ENCODE measurements at regions not wholly inside any gene's neighbourhood (a gene's known extent, or its start where the extent isn't known, plus 50 kb on each side); places are given as distances from the start of the nearest gene placed in this dataset.
A peak's percentile ranks its signal among the peaks of the same experiment; 100 is the strongest.

DNA sequence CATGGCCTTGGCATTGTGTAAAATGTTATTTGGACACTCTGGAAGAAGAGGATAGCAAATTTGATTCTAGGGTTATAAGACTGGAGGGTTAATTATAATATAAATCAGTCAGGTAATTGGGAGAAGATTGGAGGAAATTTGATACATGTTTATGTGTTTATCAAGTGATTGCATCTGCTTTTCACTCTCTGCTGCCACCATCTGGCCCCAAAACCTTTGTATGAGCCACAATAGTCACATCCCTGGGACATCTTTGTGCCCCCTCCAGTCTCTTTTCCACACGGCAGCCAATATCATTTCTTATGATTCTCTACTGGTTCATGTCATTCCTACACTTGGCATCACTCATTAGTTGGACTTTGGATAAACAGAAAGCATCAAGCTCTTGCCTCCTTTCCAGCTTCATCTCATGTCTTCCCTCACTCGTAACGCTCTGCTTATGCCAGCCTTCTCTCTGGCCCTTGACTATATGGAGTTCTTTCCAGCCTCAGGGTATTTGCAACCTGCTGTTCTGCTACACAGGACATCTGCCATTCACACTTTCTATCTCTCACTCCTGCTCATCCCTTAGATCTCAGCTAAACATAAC is 602.3 kb upstream of the SUCLG2 start:
- Histone ChIP-seq H3K27me3 (ENCODE audit: insufficient read depth, low read length) (no peaks in the 10 kb centered on the region), H4K20me1 (ENCODE audit: insufficient read depth, low read length) (no peaks in the 10 kb centered on the region), H3K4me1 (ENCODE audit: insufficient read depth, low read length, severe bottlenecking) (no peaks in the 10 kb centered on the region), H3K9ac (ENCODE audit: low read length) (no peak overlapping the region), H3K79me2 (ENCODE audit: insufficient read depth, low read length) (no peaks in the 10 kb centered on the region), H3F3A (ENCODE audit: insufficient read depth, low read length) (no peaks in the 10 kb centered on the region), H3K36me3 (ENCODE audit: insufficient read depth, low read length) (no peaks in the 10 kb centered on the region), H3K9me3 (ENCODE audit: low read length) (no peaks in the 10 kb centered on the region), H3K4me3 (ENCODE audit: low read depth, low read length, poor library complexity, severe bottlenecking) (no peak overlapping the region), H3K27ac (ENCODE audit: low read depth, low read length, poor library complexity, severe bottlenecking) (no peak overlapping the region), H2AFZ (ENCODE audit: low read length) (no peak overlapping the region), H3K4me2 (ENCODE audit: low read length) (no peak overlapping the region), H3K9me2 (ENCODE audit: low read depth, low read length) (no peaks in the 10 kb centered on the region)
- no peak for TF ChIP-seq EZH2 (IDR thresholded peaks at IDR 0.05; ENCODE audit: borderline replicate concordance, low read length)
- TF ChIP-seq, protein P1, sequence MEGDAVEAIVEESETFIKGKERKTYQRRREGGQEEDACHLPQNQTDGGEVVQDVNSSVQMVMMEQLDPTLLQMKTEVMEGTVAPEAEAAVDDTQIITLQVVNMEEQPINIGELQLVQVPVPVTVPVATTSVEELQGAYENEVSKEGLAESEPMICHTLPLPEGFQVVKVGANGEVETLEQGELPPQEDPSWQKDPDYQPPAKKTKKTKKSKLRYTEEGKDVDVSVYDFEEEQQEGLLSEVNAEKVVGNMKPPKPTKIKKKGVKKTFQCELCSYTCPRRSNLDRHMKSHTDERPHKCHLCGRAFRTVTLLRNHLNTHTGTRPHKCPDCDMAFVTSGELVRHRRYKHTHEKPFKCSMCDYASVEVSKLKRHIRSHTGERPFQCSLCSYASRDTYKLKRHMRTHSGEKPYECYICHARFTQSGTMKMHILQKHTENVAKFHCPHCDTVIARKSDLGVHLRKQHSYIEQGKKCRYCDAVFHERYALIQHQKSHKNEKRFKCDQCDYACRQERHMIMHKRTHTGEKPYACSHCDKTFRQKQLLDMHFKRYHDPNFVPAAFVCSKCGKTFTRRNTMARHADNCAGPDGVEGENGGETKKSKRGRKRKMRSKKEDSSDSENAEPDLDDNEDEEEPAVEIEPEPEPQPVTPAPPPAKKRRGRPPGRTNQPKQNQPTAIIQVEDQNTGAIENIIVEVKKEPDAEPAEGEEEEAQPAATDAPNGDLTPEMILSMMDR (IDR thresholded peaks at IDR 0.05; ENCODE audit: low read length): peak; percentile 45

DNA sequence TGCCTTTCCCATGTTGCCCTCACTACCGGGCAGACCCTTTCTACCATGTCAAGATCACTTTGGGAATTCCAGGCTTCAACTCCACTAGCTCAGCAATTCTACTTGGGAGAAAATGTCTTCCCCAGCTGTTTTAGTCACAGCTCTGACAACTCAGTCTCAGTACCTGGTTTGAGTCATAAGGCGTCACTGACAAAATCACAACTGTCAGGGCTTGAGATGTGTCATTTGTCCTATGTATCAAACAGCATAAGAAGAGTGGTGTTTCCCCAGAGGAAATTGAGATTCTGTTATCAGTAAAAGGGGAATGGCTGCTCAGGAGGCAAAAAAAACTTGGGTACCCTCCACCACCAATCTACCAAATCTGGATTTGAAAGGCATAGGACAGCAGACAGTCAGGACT is 594.9 kb upstream of the SUCLG2 start:
- Histone ChIP-seq H3K9me2 (ENCODE audit: low read depth, low read length) (no peaks in the 10 kb centered on the region), H3K79me2 (ENCODE audit: insufficient read depth, low read length) (no peaks in the 10 kb centered on the region), H3F3A (ENCODE audit: insufficient read depth, low read length) (no peaks in the 10 kb centered on the region), H3K4me2 (ENCODE audit: low read length) (no peak overlapping the region), H3K9me3 (ENCODE audit: low read length) (no peaks in the 10 kb centered on the region), H3K9ac (ENCODE audit: low read length) (no peak overlapping the region), H3K4me3 (ENCODE audit: low read depth, low read length, poor library complexity, severe bottlenecking) (no peak overlapping the region), H3K27me3 (ENCODE audit: insufficient read depth, low read length) (no peaks in the 10 kb centered on the region), H3K36me3 (ENCODE audit: insufficient read depth, low read length) (no peaks in the 10 kb centered on the region), H2AFZ (ENCODE audit: low read length) (no peak overlapping the region), H3K4me1 (ENCODE audit: insufficient read depth, low read length, severe bottlenecking) (no peaks in the 10 kb centered on the region), H4K20me1 (ENCODE audit: insufficient read depth, low read length) (no peaks in the 10 kb centered on the region), H3K27ac (ENCODE audit: low read depth, low read length, poor library complexity, severe bottlenecking) (no peak overlapping the region)
- no peak for TF ChIP-seq EZH2 (IDR thresholded peaks at IDR 0.05; ENCODE audit: borderline replicate concordance, low read length)
- TF ChIP-seq, protein P1 (IDR thresholded peaks at IDR 0.05; ENCODE audit: low read length): no peak

DNA sequence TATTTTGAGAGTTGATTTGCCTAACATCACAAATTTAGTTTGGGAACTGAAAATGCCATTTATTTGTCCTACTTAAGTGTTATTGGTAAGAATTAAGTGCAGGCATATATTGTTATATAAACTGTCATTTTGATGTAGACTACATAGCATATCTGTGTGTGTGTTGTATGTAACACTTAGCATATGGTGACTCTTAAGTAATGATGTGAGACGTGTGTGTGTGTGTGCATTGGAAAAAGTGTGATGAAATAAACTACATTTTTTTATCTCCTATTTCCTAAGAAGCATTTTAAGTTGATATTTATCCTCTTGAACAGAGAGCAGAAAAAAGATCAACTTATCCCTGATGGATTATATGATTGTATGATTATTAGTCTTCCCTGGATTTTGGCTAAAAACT is 588.2 kb upstream of the SUCLG2 start:
- Histone ChIP-seq H3F3A (ENCODE audit: insufficient read depth, low read length) (no peaks in the 10 kb centered on the region), H3K4me3 (ENCODE audit: low read depth, low read length, poor library complexity, severe bottlenecking) (no peak overlapping the region), H3K27ac (ENCODE audit: low read depth, low read length, poor library complexity, severe bottlenecking) (no peak overlapping the region), H3K9me3 (ENCODE audit: low read length) (no peaks in the 10 kb centered on the region), H3K9me2 (ENCODE audit: low read depth, low read length) (no peaks in the 10 kb centered on the region), H3K9ac (ENCODE audit: low read length) (no peak overlapping the region), H3K27me3 (ENCODE audit: insufficient read depth, low read length) (no peaks in the 10 kb centered on the region), H3K79me2 (ENCODE audit: insufficient read depth, low read length) (no peaks in the 10 kb centered on the region), H2AFZ (ENCODE audit: low read length) (no peak overlapping the region), H4K20me1 (ENCODE audit: insufficient read depth, low read length) (no peaks in the 10 kb centered on the region), H3K4me2 (ENCODE audit: low read length) (no peak overlapping the region), H3K36me3 (ENCODE audit: insufficient read depth, low read length) (no peaks in the 10 kb centered on the region), H3K4me1 (ENCODE audit: insufficient read depth, low read length, severe bottlenecking) (no peaks in the 10 kb centered on the region)
- TF ChIP-seq EZH2 (IDR thresholded peaks at IDR 0.05; ENCODE audit: borderline replicate concordance, low read length): no peak
- TF ChIP-seq, protein P1 (IDR thresholded peaks at IDR 0.05; ENCODE audit: low read length): no peak

Data from OCI-LY1 (cell line).